C4-2B (cell line): ENCODE measurements at regions not wholly inside any gene's neighbourhood (a gene's known extent, or its start where the extent isn't known, plus 50 kb on each side); places are given as distances from the start of the nearest gene placed in this dataset.
A peak's percentile ranks its signal among the peaks of the same experiment; 100 is the strongest.
"Not testable (repeated sequence)": the region's sequence is repeated elsewhere in the genome, so short reads cannot be mapped to it uniquely, and the experiment has no call there.

ENCODE experiments used
- H3K27ac ChIP-seq: fragments of 450-650 bp; 2 replicates; pipeline ENCODE4 v1.5.1; 2017
- ZFX ChIP-seq: fragments of 450-650 bp; IDR thresholded peaks from 2 replicates; pipeline ENCODE4 v1.6.1; 2017
- TF ChIP-seq, protein P1 (sequence below): fragments of 450-650 bp; conservative IDR thresholded peaks from 2 replicates; pipeline ENCODE4 v1.5.1; 2017; ENCODE audit warnings: mild to moderate bottlenecking

DNA sequence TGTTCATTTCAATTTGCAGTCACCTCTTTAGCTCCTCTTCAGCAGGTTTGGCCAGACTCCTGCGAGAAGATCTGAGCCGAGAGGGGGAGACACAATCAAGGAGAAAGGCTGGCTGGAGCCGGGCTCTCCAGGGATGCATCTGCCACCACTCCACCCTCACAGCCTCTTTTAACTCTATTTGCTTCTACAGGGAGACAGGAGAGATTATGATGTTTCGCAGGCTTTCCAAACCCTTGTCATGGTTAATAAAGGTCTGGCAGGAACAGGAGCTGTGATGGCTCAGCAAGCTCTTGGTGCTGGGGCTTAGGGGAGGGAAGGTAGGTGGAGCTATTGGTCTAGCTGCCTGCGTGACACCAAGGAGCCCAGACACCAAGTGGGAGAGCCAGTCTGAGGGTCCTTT is 448.1 kb upstream of the PODXL start:
- TF ChIP-seq, protein P1, sequence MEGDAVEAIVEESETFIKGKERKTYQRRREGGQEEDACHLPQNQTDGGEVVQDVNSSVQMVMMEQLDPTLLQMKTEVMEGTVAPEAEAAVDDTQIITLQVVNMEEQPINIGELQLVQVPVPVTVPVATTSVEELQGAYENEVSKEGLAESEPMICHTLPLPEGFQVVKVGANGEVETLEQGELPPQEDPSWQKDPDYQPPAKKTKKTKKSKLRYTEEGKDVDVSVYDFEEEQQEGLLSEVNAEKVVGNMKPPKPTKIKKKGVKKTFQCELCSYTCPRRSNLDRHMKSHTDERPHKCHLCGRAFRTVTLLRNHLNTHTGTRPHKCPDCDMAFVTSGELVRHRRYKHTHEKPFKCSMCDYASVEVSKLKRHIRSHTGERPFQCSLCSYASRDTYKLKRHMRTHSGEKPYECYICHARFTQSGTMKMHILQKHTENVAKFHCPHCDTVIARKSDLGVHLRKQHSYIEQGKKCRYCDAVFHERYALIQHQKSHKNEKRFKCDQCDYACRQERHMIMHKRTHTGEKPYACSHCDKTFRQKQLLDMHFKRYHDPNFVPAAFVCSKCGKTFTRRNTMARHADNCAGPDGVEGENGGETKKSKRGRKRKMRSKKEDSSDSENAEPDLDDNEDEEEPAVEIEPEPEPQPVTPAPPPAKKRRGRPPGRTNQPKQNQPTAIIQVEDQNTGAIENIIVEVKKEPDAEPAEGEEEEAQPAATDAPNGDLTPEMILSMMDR = peak; percentile 51
- no peak for TF ChIP-seq ZFX
- H3K27ac ChIP-seq = no peak overlapping the region

DNA sequence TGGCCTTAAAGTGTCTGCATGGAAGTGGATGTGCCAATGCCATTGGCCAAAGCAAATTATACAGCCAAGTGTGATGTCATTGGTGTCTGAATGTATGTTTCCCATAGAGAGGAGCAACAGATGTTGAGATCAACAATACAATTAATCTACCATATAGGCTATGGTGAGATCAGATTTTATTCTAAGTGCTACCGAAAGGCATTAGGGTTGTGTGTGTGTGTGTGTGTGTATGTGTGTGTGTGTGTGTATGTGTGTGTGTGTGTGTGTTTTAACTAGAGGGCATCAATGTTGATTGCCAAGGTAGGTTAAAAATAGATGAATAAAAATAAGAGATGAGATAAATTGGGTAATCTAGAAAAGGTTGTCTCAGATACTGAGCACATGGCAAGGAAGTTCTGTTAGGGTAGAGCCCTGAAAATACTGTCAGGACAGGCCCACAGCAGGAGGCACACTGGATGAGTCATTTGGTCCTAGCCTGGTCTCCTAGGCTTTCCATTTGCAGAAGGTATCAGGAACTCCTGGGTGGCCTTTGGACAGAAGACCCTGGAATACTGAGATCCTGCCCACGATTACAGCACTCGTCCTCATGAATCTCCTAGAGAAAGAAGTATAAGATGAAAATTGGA is 446.0 kb upstream of the PODXL start:
- no peak for TF ChIP-seq ZFX
- TF ChIP-seq, protein P1 = no peak
- no peak overlapping the region for H3K27ac ChIP-seq

DNA sequence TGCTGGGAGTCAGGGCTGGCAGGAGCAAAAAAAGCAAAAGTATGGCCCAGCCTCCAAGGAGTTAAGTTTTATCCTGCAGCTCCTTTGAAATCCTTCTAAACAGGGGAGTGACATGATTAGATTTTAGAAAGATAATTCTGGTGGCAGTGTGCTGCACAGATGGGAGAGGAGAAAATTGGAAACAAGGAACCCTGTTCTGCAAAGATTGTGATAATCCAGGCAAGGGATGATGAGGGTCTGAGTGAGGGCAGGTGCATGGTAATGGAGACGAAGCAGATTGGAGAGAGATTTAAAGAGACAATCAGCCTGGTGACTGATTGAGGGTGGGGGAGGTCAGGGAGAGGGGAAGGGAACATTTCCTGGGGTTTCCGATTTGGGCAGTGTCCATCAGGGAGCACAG is 444.7 kb upstream of the PODXL start:
- TF ChIP-seq, protein P1 = no peak
- no peak for TF ChIP-seq ZFX
- no peak overlapping the region for H3K27ac ChIP-seq

DNA sequence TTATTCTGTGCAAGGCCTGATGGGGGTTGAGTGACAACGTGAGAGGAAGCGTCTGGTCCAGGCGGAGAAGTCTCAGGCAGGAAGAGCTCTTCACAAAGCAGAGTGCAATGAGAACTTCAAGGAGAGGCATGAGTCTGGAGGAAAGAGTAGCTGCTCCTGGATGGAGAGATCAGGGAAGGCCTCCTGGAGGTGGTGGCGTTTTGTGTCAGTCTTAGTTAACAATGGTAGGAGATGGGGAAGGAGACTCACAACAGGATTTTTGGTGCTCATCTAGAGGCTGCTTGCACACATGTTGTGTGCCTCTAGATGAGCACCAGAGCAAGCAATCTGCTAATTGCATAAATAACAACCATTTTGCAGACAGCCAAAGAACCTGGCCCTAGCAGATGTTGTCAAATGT is 442.8 kb upstream of the PODXL start:
- TF ChIP-seq, protein P1 = no peak
- no peak for TF ChIP-seq ZFX
- no peak overlapping the region for H3K27ac ChIP-seq

DNA sequence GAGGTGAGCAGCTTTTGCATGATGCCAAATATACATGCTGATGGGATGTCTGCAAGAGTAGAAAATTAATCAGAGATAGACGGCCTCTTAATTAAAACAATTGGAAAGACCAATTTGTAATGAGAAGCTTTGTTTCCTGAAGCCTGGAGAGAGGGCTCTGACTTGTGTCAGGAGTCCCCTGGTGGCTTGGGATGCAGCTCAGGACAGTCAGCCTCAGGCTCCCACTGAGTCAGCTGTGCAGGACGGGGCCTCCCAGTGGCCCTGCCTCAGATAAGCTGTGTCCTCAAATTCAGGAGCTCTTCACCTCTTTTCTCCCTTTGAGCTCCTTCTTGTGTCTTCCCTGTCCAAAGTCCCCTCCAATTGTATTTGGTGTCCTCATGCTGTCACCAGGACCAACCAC is 438.9 kb upstream of the PODXL start:
- no peak for TF ChIP-seq ZFX
- TF ChIP-seq, protein P1 = no peak
- no peak overlapping the region for H3K27ac ChIP-seq

DNA sequence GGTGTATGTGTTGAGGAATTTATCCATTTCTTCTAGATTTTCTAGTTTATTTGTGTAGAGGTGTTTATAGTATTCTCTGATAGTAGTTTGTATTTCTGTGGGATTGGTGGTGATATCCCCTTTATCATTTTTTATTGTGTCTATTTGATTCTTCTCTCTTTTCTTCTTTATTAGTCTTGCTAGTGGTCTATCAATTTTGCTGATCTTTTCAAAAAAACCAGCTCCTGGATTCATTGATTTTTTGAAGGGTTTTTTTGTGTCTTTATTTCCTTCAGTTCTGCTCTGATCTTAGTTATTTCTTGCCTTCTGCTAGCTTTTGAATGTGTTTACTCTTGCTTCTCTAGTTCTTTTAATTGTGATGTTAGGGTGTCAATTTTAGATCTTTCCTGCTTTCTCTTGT is 424.6 kb upstream of the PODXL start:
- not testable (repeated sequence) for H3K27ac ChIP-seq

DNA sequence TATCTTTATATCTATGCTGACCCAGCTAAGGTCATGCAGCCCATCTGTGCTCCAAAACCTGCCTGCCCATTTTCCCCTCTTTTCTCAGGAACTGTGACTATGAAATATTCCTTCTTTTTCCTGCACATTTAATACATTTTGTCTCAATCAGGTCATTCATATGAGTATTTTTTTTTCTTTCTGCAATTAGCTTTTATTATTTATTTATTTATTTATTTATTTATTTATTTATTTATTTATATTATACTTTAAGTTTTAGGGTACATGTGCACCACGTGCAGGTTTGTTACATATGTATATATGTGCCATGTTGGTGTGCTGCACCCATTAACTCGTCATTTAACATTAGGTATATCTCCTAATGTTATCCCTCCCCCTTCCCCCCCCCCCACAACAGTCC is 421.7 kb upstream of the PODXL start:
- H3K27ac ChIP-seq = not testable (repeated sequence)

DNA sequence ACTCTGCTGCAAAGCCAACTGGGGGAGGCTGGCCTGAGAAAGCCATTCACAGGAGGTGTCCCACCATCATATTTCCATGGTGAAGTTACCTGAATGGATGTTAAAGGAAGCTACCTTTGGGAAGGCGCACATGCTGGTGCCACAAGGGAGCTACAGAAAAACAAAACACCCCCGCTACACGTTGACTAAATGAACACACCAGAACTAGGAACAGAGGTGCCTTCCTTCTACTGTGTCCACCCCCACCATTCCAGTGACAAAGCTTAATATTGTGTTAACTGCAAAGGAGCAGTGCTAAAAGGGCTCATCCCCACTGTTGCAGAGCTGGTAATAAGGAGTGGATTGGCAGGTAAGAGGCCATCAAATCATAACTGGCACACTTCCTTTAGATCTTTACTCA is 420.0 kb upstream of the PODXL start:
- TF ChIP-seq, protein P1 = no peak
- no peak for TF ChIP-seq ZFX
- no peak overlapping the region for H3K27ac ChIP-seq
